Fibroblast of lung (primary cell): ENCODE measurements at regions not wholly inside any gene's neighbourhood (a gene's known extent, or its start where the extent isn't known, plus 50 kb on each side); places are given as distances from the start of the nearest gene placed in this dataset.

Experiments used
- DNase-seq, 2 donors: peaks; one replicate each; pipeline versions ENCODE4 v3.0.0 to v3.0.0-alpha.2; 2010; ENCODE audit warnings: low read depth in 2 of 2
- H2AFZ ChIP-seq: 2 replicates; pipeline ENCODE4 v1.5.1; 2012; ENCODE audit warnings: low read length, control low read depth, inconsistent platforms
- H3K27ac ChIP-seq: 2 replicates; pipeline ENCODE4 v1.5.1; 2011; ENCODE audit warnings: low read length, control low read depth; ENCODE audit not compliant: insufficient read depth
- H3K27me3 ChIP-seq: 2 replicates; pipeline ENCODE4 v1.5.1; 2011; ENCODE audit warnings: mild to moderate bottlenecking, low read length; ENCODE audit not compliant: control insufficient read depth, insufficient read depth
- H3K36me3 ChIP-seq: 2 replicates; pipeline ENCODE4 v1.5.1; 2011; ENCODE audit warnings: low read length; ENCODE audit not compliant: control insufficient read depth, insufficient read depth
- H3K4me1 ChIP-seq: 2 replicates; pipeline ENCODE4 v1.5.1; 2011; ENCODE audit warnings: low read length; ENCODE audit not compliant: control insufficient read depth, insufficient read depth; ENCODE audit errors: extremely low read depth
- H3K4me2 ChIP-seq: 2 replicates; pipeline ENCODE4 v1.5.1; 2011; ENCODE audit warnings: low read length, control low read depth; ENCODE audit not compliant: insufficient read depth; ENCODE audit errors: extremely low read depth
- H3K4me3 ChIP-seq, 4 experiments: fragments of 200-600 bp in 1 of 4; sonication (generic) in 1 of 4; replicated peaks in 1 of 4; 2 replicates each; pipeline ENCODE4 v1.5.1; 2011 to 2016; ENCODE audit warnings: low read length in 4 of 4, low read depth in 3 of 4, mild to moderate bottlenecking in 3 of 4, control low read depth in 2 of 4, inconsistent platforms in 1 of 4, mixed read lengths in 1 of 4; ENCODE audit not compliant: insufficient read depth in 1 of 4; ENCODE audit errors: control extremely low read depth in 1 of 4
- H3K79me2 ChIP-seq: 2 replicates; pipeline ENCODE4 v1.5.1; 2012; ENCODE audit warnings: mild to moderate bottlenecking, low read length, inconsistent platforms; ENCODE audit not compliant: control insufficient read depth, insufficient read depth
- H3K9ac ChIP-seq: 2 replicates; pipeline ENCODE4 v1.5.1; 2011; ENCODE audit warnings: mild to moderate bottlenecking, low read length, control low read depth; ENCODE audit not compliant: insufficient read depth
- H3K9me3 ChIP-seq: 2 replicates; pipeline ENCODE4 v1.5.1; 2012; ENCODE audit warnings: low read depth, low read length; ENCODE audit not compliant: control insufficient read depth, insufficient read depth
- H4K20me1 ChIP-seq: 2 replicates; pipeline ENCODE4 v1.5.1; 2011; ENCODE audit warnings: low read length; ENCODE audit not compliant: control insufficient read depth, insufficient read depth; ENCODE audit errors: extremely low read depth
- EZH2 ChIP-seq: IDR thresholded peaks from 2 replicates; pipeline ENCODE4 v1.5.1; 2012; ENCODE audit warnings: low read length, control low read depth, mild to moderate bottlenecking; ENCODE audit errors: missing control alignments
- TF ChIP-seq, protein P1 (sequence below), 2 donors: IDR thresholded peaks in 1 of 2; conservative IDR thresholded peaks in 1 of 2; 1 replicate in 1 of 2; 2 replicates in 1 of 2; pipeline ENCODE4 v1.5.1; 2011 to 2012; ENCODE audit warnings: low read length in 2 of 2, control low read depth in 1 of 2, inconsistent platforms in 1 of 2, low read depth in 1 of 2, mild to moderate bottlenecking in 1 of 2

DNA sequence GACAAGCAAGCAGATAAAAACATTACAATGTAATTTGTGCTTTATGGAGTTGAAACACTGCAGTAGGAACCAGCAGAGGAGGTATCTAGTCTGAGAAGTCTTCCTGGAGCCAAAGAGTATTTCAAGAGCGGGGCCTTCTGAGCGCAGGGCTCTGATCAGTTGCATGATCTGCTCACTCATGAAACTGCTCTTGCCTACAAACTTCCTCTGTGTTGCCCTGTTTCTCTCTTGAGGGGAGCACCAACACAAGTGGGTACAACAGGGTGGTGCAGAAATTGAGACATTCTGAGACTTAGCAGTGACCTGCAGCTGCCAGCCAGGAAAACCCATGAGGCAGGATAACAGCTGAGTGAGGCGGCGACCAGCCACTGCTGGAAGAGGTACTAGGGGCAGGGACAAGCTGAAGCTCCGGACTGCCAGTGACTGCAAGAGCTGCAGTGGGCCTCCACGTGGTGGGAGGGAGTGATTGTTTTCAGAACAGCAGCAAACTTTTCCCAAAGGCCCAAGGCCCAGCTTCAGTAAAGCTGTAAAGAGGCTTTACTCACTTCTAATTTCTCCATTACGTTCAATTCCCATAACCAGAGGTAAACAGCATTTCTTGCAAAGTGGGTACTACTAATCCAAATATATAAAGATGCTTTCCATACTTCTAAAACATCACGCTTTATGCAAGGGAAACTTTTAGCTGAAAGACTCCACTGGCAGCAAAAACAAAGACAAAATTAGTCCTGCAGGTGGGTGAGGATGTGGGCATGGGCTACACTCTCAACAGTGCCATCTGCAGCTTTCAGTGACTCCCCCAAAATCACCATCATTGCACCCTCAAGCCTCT, 69.0 kb upstream of the LPP start:
- Histone ChIP-seq H3K36me3 (no peaks in the 10 kb centered on the region), H3K79me2 (no peaks in the 10 kb centered on the region), H3K4me1 (peaks cover 4% of the 10 kb centered on the region), H3K9me3 (no peaks in the 10 kb centered on the region), H4K20me1 (no peaks in the 10 kb centered on the region), H3K4me2 (no peak overlapping the region), H3K9ac (no peak overlapping the region), H3K4me3 (no peak overlapping the region), H2AFZ (no peak overlapping the region), H3K27me3 (no peaks in the 10 kb centered on the region), H3K27ac (no peak overlapping the region)
- DNase-seq: no peak
- TF ChIP-seq, protein P1, sequence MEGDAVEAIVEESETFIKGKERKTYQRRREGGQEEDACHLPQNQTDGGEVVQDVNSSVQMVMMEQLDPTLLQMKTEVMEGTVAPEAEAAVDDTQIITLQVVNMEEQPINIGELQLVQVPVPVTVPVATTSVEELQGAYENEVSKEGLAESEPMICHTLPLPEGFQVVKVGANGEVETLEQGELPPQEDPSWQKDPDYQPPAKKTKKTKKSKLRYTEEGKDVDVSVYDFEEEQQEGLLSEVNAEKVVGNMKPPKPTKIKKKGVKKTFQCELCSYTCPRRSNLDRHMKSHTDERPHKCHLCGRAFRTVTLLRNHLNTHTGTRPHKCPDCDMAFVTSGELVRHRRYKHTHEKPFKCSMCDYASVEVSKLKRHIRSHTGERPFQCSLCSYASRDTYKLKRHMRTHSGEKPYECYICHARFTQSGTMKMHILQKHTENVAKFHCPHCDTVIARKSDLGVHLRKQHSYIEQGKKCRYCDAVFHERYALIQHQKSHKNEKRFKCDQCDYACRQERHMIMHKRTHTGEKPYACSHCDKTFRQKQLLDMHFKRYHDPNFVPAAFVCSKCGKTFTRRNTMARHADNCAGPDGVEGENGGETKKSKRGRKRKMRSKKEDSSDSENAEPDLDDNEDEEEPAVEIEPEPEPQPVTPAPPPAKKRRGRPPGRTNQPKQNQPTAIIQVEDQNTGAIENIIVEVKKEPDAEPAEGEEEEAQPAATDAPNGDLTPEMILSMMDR (conservative IDR thresholded peaks at IDR 0.05 in 1 of 2, IDR thresholded peaks at IDR 0.05 in 1 of 2; ENCODE audit: low read depth in 1 of 2, low read length in 2 of 2): no peak
- TF ChIP-seq EZH2: no peak

DNA sequence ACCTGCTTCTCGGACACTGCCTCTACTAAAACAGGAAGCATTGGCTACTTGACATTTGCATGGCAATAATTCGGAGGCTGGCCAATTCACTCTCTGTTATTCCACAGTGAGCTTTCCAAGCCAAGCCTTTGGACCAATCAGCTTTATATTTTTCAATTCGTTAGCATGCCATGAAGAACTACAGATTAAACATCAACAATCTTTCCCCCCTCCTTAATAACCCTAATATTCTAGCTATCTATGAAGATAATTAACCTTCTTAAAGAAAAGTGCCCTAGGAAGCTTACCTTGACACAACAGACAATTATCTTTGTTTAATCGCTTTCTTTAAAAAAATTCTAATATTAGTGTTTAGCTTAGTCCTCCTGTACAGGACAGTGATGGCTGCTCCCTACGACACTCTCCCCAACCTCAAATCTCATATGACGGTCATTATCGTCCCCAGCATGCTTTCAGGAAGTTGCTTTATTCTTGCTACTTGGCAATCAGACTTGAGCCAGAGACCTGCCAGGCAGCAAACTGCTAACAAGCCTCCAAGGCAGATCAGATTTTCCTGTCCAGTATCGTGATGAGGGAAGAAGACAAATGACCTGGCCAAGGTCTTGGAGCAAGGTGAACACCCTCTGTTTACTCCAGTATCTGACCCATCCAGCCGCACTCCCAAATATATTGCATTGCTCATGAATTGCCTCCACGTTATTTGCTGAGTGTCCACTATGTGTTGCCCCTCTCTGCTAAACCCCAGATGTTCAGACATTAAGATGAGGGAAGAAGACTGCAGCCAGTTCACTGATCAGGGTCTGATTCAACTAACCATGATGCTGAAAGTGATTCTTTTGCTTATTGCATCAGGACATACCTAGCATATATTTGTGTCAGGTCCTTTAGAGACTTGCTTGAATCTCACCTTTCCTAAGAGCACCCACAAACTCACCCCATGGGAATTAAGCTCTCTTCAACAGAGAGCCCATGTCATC, 68.1 kb upstream of the LPP start:
- peaks cover 4% of the 10 kb centered on the region for H3K4me1 ChIP-seq
- H3K79me2 ChIP-seq: no peaks in the 10 kb centered on the region
- no peak for DNase-seq
- no peak overlapping the region for H3K4me2 ChIP-seq
- H3K27ac ChIP-seq: no peak overlapping the region
- no peak for TF ChIP-seq EZH2
- TF ChIP-seq, protein P1 (conservative IDR thresholded peaks at IDR 0.05 in 1 of 2, IDR thresholded peaks at IDR 0.05 in 1 of 2; ENCODE audit: low read depth in 1 of 2, low read length in 2 of 2): no peak
- H3K9ac ChIP-seq: no peak overlapping the region
- H3K36me3 ChIP-seq: no peaks in the 10 kb centered on the region
- H4K20me1 ChIP-seq: no peaks in the 10 kb centered on the region
- no peak overlapping the region for H3K4me3 ChIP-seq
- no peak overlapping the region for H2AFZ ChIP-seq
- no peaks in the 10 kb centered on the region for H3K27me3 ChIP-seq
- no peaks in the 10 kb centered on the region for H3K9me3 ChIP-seq
